ENCODE measurements at regions not wholly inside any gene's neighbourhood (a gene's known extent, or its start where the extent isn't known, plus 50 kb on each side); places are given as distances from the start of the nearest gene placed in this dataset.
A peak's percentile ranks its signal among the peaks of the same experiment; 100 is the strongest.
"Not testable (repeated sequence)": the region's sequence is repeated elsewhere in the genome, so short reads cannot be mapped to it uniquely, and the experiment has no call there.

DNA sequence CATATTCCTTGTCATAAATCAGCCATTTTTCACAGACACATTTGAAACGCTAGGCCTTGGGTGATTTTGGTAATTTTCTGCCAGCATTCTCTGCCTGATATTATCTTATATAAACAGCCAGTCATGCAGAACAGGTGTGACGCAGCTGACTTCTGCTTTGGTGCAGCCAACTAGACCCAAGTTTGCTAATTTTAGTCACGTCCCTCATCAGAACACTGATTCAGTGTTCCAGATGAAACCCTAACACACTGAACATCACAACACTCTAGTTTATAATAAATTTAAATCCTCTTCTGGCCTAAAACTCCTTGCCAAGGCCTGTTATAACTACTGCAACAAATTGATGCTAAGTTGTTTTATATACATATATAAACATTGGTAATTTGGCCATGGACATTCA lies 386.1 kb downstream of the SEC23A start:
- no peak for DNase-seq (ENCODE audit: low read depth, low spot score)

DNA sequence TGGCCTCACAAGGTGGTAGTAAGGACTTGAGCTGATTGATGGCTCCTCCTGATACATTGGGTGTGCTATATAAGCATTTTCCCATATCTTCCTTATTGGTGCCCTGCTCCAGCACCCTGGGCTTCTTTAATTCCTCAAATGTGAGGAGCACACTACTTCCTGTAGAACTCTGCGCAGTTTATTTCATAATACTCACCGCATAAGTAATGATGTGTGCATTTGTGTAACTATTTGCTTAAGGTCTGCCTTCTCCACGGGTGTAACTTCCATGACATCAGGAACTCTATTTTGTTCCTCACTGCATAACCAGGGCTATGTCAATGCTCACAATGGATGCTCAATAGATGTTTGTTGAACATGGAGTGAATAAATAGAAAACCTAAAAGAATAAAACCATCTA lies 392.2 kb downstream of the SEC23A start:
- no peak for DNase-seq (ENCODE audit: low read depth, low spot score)

DNA sequence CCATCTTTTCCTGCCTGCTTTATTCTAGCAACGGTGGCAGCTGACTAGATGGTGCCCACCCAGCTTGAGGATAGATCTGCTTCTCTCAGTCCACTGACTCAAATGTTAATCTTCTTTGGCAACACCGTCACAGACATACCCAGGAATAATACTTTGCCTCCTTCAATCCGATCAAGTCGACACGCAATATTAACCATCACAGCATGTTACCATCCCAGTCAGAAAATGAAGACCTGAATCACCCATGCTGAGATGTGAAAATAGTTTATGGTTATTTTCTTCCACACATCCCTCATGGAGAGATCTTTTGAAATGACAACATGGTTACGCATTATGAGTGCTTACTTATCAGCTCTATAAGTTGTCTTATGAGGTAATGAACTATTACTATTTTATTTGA lies 392.8 kb downstream of the SEC23A start:
- no peak for DNase-seq (ENCODE audit: low read depth, low spot score)

DNA sequence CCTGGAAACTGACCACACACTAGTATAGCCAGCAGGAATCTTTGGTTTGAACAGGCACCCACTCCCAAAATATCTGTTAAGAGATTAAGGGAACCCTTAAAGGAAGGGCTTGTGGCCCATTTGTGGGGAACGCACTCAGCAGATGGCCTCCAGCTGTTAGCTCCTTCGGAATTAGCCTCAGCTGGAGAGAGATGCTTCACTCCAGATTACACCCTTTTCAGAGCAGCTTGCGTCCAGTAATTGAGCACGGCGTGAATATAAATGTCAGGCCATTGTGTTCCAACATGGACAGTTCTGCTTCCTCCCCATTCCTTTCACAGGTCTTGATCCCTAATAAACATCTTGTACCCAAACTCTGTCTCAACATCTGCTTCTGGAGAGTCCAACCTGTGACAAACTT lies 397.8 kb downstream of the SEC23A start:
- DNase-seq (ENCODE audit: low read depth, low spot score): no peak

DNA sequence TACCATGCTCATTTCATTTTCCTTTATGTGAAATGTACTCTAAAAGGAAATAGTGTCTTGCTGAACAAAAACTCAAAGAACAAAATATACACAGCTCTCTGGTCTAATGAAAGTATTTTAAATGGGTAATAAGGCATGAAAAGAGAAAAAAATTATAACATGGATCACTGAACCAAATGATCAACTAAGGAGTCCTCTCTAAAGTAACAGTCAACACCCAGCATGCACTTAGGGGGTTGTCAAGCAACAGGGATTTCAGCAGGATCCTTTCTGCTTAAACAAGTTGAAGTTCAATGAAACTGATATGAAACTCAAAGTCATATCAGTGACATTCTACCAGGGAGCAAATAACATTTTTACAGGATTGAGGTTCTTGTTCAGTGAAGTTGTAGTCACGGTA lies 398.8 kb downstream of the SEC23A start:
- no peak for DNase-seq (ENCODE audit: low read depth, low spot score)

DNA sequence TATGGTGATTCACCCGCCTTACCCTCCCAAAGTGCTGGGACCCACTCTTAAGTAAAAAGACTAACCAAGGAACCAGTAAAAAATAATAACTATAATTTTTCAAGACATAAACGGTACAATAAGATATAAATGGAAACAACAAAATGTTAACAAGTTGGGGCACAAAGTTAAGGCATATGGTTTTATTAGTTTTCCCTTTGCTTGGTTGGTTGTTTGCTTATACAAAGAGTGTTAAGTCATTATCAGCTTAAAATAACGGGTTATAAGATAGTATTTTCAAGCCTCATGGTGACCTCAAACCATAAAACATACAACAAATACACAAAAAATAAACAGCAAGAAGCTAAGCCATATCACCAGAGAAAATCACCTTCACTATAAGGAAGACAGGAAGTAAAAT lies 406.1 kb downstream of the SEC23A start:
- no peak for DNase-seq (ENCODE audit: low read depth, low spot score)

DNA sequence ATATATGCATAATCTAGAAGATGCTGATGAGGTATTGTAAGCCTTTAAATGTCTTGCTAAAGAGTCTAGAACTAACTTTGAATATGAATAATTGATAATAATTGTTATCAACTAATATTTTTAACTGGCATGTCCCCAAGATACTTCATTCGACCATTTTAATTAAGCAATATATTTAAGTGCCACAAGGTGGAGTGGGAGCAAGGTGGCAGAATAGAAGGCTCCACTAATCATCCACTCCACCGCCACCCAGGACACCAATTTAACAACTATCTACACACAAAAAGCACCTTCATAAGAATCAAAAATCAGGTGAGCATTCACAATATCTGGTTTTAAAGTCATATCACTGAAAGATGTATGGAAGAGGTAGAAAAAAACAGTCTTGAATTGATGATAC lies 409.6 kb downstream of the SEC23A start:
- DNase-seq (ENCODE audit: low read depth, low spot score): no peak

DNA sequence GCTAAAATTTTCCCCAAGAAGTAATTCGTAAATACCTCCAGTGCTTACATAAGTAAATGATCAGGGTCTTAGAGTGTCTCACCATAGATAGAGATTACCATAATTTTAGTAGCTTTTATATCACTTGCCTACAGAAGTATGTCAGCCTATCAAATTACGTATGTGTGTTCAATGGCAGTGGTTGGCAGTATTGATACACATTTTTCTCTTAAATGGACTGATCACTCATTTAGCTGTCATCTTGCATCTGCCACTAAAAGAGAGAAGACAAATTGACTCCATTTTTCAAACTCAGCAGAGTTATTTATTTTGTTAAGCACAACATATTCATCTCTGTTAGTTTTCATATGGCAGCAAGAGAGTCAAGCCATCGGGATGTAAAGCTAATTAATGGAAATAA lies 413.1 kb upstream of the CLEC14A start:
- no peak for DNase-seq (ENCODE audit: low read depth, low spot score)

DNA sequence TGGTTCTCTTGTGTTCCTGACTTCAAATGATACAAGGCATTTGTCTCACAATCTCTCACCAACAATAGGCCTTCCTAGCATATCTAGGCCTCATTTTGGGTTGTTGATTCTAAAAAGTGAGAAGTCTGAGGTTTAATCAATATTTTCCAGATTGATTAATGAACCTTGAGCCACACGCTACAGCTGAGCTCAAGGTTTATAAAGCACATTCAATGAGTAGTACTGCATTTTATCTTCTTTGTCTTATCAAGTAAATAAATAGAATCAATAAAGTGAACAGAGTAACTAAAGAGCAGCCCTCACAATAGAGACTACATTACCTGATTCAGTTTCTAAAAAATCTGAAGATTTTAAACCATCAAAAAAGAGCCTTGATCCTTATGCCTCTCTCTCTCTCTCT lies 407.5 kb upstream of the CLEC14A start:
- DNase-seq (ENCODE audit: low read depth, low spot score): no peak

DNA sequence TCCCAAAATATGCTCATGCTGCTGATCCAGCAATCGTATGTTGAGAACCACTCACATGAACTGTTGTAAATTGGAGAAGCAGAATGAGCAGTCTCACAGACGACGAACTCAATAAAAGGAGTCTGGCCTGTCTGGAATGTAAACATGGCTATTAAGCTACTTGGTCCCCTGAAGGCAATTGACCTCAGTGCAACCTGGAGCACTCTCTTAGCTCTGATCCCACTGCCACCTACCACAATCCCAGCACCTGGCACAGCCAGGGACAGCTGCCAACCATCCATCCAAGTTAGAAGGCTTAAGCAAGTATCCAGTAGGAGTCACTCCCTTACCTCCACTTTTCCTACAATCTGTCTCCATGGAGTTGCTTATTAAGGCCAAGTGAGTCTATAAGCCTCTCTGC lies 406.9 kb upstream of the CLEC14A start:
- peak; percentile 67 for DNase-seq (ENCODE audit: low read depth, low spot score)

DNA sequence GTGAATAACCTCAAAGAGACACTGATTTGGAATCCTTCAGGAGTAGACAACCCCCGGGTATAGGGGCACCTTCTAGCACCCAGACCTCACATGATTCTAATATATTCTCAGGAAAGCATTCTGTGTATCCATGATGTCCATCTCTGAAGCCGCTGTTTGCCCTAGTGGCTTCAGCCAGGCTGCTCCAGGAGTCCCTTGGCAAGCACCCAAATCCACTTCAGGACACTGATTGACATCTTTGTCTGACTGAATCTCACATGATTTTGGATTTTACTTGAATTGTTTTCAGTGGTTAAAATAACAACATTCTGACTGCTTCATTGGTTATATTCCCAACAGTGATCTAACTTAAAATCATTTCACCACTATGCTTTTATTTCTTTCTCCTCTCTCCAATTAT lies 390.5 kb upstream of the CLEC14A start:
- no peak for DNase-seq (ENCODE audit: low read depth, low spot score)

DNA sequence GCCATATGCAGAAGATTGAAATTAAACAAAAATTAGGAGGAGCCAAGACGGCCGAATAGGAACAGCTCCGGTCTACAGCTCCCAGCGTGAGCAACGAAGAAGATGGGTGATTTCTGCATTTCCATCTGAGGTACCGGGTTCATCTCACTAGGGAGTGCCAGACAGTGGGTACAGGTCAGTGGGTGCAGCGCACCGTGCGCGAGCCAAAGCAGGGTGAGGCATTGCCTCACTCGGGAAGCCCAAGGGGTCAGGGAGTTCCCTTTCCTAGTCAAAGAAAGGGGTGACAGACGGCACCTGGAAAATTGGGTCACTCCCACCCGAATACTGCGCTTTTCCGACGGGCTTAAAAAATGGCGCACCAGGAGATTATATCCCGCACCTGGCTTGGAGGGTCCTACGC lies 379.0 kb upstream of the CLEC14A start:
- not testable (repeated sequence) for DNase-seq (ENCODE audit: low read depth, low spot score)

DNA sequence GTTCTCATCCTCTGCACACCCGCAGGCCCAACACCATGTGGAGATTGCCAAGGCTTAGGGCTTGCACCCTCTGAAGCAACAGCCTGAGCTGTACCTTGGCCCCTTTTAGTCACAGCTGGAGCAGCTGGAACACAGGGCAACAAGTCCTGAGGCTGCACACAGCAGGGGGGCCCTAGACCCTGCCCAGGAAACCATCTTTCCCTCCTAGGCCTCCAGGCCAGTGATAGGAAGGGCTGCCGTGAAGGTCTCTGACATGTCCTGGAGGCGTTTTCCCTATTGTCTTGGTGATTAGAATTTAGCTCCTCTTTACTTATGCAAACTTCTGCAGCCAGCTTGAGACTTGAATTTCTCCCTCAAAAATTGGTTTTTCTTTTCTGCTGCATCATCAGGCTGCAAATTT lies 373.5 kb upstream of the CLEC14A start:
- peak; percentile 79 for DNase-seq (ENCODE audit: low read depth, low spot score)

DNA sequence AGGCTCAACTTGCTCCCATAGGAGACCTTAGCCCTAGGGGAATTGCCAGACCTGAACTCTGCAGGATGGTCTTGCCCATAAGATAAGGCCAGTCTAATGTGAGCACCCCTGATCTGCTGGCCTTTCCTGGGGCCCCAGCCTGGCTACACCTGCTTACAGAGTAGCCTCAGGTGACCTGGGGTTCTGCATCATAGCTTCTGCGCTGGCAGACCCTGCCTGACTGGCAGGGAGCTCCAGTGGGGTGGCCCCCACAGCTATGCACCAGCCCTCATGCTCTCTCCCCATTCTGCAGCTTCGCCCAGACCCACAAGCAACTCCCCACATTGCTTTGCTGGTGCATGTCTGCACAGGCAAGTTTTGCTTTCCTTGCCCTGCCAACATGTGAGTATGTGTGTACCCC lies 371.3 kb upstream of the CLEC14A start:
- no peak for DNase-seq (ENCODE audit: low read depth, low spot score)

DNA sequence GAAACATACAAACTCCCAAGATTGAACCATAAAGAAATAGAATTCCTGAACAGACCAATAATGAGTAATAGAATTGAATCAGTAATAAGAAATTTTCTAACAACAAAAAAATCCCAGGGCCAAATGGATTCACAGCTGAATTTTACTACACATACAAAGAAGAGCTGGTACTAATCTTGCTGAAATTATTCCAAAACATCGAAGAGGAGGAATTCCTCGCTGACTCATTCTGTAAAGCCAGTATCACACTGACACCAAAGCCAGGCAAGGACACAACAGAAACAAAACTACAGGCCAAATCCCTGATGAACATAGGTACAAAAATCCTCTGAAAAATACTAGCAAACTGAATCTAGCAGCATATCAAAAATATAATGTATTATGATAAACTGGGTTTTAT lies 367.8 kb upstream of the CLEC14A start:
- DNase-seq (ENCODE audit: low read depth, low spot score): no peak

DNA sequence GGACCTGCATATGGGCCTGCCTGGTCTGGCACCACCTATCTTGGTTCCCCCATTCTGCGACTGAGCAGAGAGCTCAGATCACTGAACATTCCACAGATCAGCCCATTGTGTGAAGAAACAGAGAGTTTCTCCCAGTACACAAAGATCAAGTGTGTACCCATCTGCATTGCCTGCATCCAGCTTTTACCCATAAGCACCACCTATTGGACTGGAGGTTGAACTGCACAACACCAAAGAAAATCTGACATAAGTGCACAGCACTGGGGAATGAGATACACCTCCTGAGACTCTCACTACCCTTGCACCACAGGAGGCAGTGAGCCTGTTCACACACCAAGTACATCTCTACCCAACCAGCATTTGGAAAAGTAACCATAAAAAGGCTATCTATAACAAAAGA lies 362.6 kb upstream of the CLEC14A start:
- DNase-seq (ENCODE audit: low read depth, low spot score): no peak

DNA sequence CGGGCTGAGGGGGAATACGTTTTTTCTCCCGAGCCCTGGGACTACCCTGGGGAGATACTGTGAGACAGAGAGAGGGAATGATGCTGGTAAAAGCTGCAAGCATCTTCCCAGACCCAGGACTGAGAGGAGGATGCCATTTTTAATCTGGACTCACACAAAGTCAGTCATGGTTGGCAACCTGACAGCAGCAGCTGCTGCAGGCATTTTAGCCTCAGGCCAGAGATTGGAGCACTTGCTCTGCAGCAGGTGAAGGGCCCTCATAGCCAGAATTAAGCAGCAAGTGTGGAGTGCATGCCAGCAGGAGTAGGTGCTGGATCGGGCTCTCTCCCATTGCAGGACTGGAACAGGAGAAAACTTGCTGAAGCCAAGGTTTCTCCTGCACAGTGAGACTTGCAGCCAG lies 361.1 kb upstream of the CLEC14A start:
- DNase-seq (ENCODE audit: low read depth, low spot score): no peak

DNA sequence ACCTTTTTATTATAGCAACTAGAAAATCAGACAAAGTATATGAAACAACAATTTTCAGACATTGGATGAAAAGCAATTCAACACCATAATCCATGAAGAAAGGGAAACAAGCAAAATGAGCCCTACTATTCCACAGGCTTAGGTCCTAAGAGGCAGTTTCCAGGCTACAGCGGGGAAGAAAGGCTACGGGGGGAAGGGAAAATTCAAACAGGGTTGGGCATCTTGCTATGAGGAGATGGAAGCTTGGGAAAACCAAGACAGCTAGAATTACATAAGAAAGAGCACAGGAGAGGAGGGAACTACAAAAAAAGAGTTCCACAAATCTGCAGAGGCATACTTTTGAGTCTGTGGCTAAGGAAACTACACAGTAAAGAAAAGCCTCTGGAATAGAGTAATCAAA lies 356.0 kb upstream of the CLEC14A start:
- DNase-seq (ENCODE audit: low read depth, low spot score): peak; percentile 21

DNA sequence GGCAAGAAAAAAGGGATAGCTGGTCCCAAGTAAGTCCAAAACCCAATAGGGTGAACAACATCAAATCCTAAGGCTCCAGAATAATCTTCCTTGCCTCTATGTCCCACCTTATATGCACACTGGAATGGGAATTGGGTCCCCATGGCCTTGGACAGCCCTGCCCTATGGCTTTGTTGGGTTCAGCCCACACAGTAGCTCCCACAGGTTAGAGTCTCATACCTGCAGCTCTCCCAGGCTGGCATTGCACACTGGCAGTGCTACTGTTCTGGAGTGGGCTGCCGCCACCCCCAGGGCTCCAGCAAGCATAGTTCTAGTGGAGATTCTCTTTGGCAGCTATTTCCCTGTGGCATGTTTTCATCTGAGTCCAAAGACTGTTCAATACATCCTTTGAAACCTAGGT lies 352.4 kb upstream of the CLEC14A start:
- DNase-seq (ENCODE audit: low read depth, low spot score): no peak

DNA sequence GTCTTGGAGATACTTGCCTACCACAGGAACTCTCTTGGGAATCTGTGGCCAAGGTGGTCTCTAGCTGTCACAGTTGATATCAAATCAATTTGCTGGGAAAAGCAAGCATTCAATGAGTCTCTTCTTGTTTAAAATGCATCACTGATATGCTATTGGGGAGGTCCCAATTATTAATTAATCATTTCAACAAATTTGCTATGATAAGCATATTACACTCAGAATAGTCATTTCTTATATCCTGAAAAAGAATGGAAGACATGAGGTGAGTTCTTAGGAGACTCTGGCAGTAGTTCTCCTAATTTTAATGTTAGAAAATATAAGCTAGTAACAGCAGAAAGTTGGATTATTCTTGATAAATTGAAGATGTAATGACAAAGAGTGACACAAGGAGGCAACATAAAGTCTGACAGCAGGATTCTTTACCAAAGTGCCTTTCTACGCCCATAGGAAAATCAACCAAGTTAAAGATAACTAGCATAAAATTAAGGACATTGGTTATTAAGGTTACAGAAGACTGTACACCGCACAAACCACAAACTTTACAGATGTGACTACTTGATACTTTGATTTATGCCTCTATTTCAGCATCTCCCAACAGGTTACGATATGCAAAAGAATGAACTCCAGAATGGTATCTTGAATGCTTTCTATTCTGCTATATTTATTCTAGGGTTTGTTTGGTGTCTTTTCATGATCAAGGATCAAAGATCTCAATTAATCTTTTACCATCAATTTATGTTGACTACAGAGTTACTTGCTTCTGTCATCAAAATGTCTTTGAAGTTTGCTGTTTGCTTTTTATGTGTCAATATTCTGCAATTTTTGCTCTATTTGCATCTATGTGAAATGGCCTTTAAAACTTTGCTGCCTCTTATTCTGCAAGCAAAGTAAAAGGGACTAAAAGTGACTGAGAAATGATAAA lies 349.6 kb upstream of the CLEC14A start:
- DNase-seq (ENCODE audit: low read depth, low spot score): no peak

DNA sequence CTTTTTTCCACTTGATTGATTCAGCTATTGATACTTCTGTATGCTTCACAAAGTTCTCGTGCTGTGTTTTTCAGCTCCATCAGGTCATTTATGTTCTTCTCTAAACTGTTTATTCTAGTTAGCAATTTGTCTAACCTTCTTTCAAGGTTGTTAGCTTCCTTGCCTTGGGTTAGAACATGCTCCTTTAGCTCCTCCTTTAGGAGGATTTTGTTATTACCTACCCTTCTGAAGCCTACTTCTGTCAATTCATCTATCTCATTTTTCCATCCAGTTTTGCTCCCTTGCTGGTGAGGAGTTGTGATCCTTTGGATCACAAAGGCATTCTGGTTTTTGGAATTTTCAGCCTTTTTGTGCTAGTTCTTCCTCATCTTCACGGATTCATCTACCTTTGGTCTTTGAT lies 344.7 kb upstream of the CLEC14A start:
- not testable (repeated sequence) for DNase-seq (ENCODE audit: low read depth, low spot score)

DNA sequence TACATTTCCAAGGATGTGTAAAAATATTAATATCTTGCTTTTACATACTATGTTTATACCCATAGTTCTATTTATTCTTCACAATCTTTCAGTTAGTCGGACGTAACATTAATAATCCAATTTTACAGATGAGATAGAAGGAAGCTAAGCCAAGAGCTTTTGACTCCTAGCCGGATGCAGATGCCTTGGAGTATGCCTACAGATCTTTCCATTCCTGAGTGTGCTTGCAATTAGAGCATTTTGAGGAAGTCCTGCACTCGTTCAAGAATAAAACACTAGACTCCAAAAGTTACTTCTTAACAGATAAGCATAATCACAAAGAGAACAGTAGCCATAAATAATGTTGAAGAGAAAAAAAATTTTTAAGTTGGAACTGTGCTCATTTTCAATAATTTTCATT lies 337.6 kb upstream of the CLEC14A start:
- no peak for DNase-seq (ENCODE audit: low read depth, low spot score)

DNA sequence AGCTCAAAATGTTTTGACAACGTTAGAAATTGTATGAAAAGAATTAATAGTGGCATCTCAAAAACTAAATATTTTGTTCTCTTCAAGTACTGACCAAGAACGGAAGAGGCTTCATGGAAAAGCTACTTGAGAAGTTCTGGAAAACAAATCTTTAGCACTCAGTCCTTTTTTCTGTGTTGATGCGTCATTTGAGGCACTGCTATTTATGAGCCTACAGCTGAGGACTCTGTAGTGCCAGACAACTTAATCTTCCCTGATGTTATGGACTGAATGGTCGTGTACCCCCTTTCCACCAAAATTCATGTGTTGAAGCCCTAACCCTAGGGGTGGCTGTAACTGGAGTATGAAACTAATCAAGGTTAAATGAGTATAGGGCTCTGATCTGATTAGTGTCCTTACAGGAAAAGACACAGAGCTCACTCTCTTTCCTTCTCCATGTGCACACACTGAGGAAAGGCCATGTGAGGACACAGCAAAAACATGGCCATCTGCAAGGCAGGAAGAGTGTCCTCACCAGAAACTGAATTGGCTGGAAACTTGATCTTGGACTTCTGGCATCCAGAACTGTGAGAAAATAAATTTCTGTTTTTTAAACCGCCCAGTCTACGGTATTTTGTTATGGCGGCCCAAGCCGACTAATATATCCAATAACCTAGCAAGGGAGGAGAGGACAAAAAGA lies 337.0 kb upstream of the CLEC14A start:
- DNase-seq (ENCODE audit: low read depth, low spot score): no peak

Data from ELF-1 (cell line).